SK-N-MC (cell line): ENCODE measurements at regions not wholly inside any gene's neighbourhood (a gene's known extent, or its start where the extent isn't known, plus 50 kb on each side); places are given as distances from the start of the nearest gene placed in this dataset.

Experiments used
- EZH2 ChIP-seq: fragments of 200-600 bp; sonication (generic); IDR thresholded peaks from one replicate; pipeline ENCODE4 v1.6.1; 2017; ENCODE audit warnings: antibody characterized with exemption
- FOXP2 ChIP-seq: optimal IDR thresholded peaks from 2 replicates; pipeline ENCODE3; 2011; ENCODE audit warnings: mild to moderate bottlenecking, moderate library complexity; ENCODE audit not compliant: insufficient read depth; ENCODE audit errors: extremely low read length, control extremely low read depth
- POLR2AphosphoS5 ChIP-seq: IDR thresholded peaks from 2 replicates; pipeline ENCODE4 v1.6.1; 2012; ENCODE audit warnings: mild to moderate bottlenecking, low read depth, low read length, borderline replicate concordance

DNA sequence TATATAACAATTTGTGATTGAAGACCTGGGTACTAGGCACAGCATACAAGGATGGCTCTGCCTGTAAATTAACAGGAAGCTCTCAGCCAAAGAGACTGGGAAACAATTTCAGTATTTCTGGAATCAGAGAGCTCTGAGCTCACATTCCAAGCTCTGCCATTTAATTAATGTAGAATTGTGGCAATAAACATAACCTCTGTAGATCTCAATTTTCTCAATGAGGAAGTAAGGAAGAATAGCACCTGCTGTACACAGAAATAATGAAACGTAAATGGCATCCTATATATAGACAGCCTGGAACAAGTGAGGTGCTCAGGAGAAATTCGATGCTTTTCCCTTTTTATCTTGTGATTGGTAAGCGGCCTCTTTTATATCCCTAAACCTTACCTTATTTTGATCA is 538.5 kb upstream of the JAG1 start:
- TF ChIP-seq POLR2AphosphoS5 (no peak), EZH2 (no peak), FOXP2 (no peak)
